HUDEP-2 (cell line): ENCODE measurements at regions not wholly inside any gene's neighbourhood (a gene's known extent, or its start where the extent isn't known, plus 50 kb on each side); places are given as distances from the start of the nearest gene placed in this dataset.
A peak's percentile ranks its signal among the peaks of the same experiment; 100 is the strongest.
"Not testable (repeated sequence)": the region's sequence is repeated elsewhere in the genome, so short reads cannot be mapped to it uniquely, and the experiment has no call there.

Experiments used
- DNase-seq, 76 experiments: peaks; one replicate each; lab custom pipeline; 2025; ENCODE audit not compliant: unreplicated experiment in 76 of 76; lab: John Stamatoyannopoulos, UW

DNA sequence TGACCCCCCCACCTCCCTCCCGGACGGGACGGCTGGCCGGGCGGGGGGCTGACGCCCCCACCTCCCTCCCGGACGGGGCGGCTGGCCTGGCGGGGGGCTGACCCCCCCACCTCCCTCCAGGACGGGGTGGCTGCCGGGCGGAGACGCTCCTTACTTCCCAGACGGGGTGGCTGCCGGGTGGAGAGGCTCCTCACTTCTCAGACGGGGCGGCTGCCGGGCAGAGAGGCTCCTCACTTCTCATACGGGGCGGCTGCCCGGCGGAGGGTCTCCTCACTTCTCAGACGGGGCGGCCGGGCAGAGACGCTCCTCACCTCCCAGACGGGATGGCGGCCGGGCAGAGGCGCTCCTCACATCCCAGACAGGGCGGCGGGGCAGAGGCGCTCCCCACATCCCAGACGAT is 84.7 kb downstream of the OR2B2 start:
- DNase-seq: not testable (repeated sequence)

DNA sequence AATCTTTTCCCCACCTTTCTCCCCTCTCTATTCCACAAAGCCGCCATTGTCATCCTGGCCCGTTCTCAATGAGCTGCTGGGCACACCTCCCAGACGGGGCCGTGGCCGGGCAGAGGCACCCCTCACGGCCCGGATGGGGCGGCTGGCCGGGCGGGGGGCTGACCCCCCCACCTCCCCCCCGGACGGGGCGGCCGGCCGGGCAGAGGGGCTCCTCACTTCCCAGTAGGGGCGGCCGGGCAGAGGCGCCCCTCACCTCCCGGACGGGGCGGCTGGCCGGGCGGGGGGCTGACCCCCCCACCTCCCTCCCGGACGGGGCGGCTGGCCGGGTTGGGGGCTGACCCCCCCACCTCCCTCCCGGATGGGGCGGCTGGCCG is 85.6 kb downstream of the OR2B2 start:
- DNase-seq: not testable (repeated sequence)

DNA sequence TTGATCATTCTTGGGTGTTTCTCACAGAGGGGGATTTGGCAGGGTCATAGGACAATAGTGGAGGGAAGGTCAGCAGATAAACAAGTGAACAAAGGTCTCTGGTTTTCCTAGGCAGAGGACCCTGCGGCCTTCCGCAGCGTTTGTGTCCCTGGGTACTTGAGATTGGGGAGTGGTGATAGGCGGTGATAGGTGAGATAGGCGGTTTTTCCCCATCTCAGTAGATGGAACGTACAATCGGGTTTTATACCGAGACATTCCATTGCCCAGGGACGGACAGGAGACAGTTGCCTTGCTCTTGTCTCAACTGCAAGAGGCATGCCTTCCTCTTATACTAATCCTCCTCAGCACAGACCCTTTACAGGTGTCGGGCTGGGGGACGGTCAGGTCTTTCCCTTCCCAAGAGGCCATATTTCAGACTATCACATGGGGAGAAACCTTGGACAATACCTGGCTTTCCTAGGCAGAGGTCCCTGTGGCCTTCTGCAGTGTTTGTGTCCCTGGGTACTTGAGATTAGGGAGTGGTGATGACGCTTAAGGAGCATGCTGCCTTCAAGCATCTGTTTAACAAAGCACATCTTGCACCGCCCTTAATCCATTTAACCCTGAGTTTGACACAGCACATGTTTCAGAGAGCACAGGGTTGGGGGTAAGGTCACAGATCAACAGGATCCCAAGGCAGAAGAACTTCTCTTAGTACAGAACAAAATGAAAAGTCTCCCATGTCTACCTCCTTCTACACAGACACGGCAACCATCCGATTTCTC is 86.2 kb downstream of the OR2B2 start:
- DNase-seq: peak in 5 of 76 experiments; percentile 20 to 53 (median 45)

DNA sequence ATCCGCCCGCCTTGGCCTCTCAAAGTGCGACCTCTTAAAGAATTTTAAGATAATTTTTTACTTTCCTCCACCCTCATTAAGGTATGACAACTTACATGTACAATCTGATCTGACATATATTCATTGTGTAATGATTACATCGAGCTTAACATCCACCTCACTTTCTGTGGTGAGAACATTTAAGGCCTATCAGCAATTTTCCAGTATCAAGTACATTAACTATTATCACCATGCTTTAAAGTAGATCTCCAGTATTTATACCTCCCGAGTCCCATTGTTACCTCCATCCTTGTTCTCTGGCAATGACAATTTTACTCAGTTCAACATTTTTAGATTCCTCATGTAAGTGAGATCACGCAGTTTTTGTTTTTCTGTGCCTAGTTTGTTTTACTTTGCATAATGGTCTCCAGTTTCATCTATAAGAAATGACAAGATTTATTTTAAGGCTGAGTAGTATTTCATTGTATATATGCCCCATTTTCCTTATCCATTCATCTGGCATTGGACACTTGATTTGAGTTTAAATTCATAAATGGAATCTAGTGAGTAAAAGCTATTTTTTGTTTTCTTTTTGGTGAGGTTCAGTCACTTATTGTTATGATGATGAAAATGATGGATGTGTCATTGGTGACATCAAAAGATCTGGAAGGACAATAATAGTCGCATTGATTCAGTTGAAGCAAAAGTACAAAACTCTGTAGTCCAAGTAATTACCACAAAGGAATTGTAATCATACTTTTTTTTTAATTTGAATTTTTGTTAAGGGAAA is 87.0 kb downstream of the OR2B2 start:
- DNase-seq: peak in 8 of 76 experiments; percentile 67 to 85 (median 80)

DNA sequence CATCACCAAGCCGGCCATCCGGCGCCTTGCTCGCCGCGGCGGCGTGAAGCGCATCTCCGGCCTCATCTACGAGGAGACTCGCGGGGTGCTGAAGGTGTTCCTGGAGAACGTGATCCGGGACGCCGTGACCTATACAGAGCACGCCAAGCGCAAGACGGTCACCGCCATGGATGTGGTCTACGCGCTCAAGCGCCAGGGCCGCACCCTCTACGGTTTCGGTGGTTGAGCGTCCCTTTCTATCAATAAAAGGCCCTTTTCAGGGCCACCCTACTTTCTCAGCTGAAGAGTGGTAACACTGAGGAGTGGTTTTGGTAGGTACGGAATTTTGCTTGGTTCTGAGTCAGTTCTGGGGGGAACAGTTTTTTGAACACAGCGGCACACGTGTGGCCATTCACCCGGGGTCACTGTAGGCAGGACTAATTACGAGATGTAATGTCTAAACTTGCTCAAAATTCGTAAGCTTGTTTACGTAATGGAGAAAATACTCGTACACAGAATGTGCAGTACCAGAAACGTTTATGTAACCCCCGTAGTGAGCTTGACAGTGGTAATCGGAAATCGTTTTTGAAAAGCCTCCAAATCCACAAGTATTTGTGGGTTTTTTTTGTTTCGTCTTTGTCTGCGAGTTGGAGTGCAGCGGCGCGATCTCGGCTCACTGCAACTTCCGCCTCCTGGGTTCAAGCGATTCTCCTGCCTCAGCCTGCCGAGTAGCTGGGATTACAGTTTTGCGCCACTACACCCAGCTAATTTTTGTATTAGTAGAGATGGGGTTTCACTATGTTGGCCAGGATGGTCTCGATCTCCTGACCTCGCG is 87.8 kb downstream of the OR2B2 start:
- peak in 53 of 76 experiments; percentile 46 to 93 (median 73) for DNase-seq

DNA sequence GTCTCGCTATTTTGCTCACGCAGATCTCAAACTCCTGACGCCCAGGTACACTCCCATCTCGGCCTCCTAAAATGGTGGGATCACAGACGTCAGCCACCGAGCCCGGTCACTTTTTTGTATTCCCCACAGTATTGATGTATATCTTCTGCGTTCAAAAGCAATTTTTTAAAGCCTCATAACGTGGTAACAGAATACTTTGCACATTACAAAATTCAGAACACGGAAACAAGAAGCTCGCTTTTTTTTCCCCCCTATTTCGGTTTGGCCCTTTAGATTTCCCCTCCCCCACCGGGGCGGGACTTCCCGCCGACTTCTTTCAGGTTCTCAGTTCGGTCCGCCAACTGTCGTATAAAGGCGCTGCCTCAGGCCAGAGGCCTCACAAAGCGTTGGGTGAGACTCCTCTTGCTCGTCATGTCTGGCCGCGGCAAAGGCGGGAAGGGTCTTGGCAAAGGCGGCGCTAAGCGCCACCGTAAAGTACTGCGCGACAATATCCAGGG is 88.4 kb downstream of the OR2B2 start:
- DNase-seq: peak in 64 of 76 experiments; percentile 61 to 97 (median 89)

DNA sequence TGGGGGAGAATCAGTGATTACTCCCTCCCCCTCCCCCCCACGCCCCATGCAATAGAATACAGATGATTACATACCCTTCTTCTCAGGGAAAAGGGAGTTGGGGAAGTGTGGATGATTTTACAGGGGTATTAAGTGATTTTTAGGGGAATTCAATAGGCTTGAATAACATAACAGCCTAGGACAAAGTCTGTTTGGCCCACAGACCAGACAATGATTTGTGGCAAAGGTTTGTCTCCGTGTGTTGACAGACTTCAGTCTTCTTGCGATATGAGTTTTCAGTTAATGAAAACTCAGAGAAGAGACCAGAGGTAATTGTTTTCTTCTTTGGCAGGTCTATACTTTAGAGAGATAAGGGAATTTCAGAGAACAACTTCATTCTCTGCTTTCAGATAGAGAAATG is 95.3 kb downstream of the OR2B2 start:
- DNase-seq: peak in 2 of 76 experiments; percentile 21 to 25

DNA sequence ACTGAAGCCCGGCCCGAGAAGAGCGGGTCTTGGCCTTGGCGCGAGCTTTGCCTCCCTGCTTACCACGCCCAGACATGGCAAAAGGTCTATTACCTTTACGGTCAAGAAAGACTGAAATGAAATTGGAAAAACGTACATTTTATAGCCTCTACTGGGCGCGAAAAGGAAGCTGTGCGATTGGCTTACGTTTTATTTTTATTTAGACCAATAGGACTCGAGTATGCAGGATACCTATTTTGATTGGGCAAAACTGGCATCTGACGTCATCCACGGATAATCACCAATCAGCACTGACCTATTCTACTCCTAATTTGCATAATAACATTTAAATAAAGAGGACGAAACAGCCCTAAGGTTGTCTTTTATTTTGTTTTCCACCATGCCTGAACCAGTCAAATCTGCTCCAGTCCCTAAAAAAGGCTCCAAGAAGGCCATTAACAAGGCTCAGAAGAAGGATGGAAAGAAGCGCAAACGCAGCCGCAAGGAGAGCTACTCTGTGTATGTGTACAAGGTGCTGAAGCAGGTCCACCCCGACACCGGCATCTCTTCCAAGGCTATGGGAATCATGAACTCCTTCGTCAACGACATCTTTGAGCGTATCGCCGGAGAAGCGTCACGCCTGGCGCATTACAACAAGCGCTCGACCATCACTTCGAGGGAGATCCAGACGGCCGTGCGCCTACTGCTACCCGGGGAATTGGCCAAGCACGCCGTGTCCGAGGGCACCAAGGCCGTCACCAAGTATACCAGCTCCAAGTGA is 97.4 kb downstream of the OR2B2 start:
- peak in 69 of 76 experiments; percentile 78 to 99 (median 93) for DNase-seq

DNA sequence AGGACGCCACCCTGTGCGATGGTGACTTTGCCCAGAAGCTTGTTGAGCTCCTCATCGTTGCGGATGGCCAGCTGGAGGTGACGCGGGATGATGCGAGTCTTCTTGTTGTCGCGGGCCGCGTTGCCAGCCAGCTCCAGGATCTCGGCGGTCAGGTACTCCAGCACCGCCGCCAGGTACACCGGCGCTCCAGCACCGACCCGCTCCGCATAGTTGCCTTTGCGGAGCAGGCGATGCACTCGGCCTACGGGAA is 97.9 kb downstream of the OR2B2 start:
- DNase-seq: not testable (repeated sequence)

DNA sequence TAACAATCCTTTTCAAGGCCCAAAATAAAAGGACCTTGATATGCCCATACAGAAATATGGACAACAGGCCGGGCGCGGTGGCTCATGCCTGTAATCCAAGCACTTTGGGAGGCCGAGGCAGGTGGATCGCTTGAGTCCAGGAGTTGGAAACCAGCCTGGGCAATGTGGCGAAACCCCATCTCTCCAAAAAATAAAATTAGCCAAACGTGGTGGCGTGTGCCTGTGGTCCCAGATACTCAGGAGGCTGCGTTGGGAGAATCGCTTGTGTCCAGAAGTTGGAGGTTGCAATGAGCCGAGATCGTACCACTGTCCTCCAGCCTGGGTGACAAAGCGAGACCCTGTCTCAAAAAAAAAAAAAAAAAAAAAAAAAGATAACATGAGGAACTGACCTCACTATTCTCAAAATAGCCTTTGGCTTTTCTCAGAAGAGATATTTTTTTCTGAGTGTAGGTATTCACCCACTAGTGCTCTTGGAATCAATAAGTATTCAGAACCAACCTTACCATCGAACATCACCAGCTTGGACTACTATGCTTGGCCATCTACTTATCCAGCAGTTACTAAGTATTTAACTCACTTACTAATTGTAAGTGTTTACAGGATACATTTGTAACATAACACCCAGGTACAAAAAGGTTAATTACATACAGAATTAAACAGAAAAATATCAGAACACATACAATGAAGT is 99.2 kb downstream of the OR2B2 start:
- peak in 14 of 76 experiments; percentile 26 to 72 (median 58) for DNase-seq

DNA sequence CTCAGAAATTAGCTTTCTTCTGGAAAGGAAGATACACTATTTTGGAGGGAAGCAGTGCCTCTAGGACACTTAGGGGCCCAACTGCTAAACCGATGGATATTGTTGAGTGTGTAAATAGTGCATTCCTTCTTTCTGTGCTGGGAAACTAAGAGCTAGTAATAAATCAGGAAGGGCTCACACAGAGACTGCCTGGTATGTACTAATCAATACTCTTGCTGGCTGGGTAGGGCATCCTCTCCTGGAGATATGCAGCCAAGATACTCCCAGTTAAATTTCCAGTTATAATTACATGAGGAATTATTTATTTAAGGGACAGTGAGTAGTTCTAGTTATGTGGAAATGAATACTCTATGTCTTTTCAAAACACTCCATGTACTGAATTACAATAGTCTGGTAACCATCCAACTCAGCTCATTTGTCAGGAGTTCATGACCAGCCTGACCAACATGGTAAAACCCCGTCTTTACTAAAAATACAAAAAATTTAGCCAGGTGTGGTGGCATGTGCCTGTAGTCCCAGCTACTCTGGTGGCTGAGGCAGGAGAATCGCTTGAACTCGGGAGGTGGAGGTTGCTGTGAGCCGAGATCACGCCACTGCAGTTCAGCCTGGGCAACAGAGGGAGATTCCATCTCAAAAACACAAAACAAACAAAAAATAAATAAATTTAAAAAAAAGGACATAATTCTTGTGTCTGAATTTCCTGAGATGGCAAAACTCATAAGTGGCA is 100.0 kb downstream of the OR2B2 start:
- peak in 6 of 76 experiments; percentile 36 to 72 (median 60) for DNase-seq

DNA sequence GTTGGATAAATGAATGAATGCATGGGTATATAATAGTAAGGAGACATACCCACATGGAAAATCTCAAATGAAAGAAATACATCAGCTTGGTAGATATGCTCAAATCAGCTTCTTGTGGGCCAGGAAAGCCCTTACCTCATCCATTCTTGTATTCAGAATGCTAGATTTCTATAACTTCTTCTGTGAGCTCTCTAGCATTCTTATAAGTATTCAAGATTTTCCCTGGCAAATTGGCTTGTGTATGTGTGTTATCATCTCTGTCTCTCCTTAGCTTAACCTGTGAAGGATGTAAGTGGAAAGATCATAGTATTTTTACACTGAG is 100.8 kb downstream of the OR2B2 start:
- peak in 9 of 76 experiments; percentile 22 to 80 (median 64) for DNase-seq

DNA sequence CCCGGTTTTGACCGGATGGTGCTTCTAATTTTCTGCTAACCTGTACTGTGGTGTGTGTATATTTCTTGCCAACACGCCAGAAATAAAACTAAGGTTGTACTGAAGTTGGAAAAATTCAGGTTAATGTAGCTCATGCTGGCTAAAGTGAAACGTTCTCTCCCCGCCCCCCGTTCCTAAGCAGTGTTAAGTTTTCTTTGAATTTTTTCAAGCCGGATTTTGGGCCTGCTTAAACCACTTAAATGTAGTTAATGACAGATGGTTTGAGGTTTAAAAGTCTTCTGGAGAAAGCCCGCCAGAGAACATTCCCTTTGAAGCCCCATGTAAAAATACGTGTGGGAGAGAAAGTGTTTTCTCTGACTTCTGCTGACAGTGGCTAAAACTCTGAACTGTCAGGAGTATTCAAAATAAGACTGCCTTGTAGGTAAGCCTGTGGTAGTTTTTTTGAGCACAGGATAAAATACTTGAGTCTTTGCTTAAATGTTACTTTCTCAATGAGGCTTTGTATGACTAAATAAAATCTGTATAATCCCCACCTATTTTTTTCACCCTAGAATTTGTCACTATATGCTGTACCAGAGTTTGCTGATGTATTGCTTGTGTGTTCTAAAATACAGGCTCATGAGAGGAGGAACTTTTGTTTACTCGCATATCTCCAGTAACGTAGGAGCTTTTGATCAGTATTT is 101.3 kb downstream of the OR2B2 start:
- peak in 32 of 76 experiments; percentile 26 to 88 (median 68) for DNase-seq

DNA sequence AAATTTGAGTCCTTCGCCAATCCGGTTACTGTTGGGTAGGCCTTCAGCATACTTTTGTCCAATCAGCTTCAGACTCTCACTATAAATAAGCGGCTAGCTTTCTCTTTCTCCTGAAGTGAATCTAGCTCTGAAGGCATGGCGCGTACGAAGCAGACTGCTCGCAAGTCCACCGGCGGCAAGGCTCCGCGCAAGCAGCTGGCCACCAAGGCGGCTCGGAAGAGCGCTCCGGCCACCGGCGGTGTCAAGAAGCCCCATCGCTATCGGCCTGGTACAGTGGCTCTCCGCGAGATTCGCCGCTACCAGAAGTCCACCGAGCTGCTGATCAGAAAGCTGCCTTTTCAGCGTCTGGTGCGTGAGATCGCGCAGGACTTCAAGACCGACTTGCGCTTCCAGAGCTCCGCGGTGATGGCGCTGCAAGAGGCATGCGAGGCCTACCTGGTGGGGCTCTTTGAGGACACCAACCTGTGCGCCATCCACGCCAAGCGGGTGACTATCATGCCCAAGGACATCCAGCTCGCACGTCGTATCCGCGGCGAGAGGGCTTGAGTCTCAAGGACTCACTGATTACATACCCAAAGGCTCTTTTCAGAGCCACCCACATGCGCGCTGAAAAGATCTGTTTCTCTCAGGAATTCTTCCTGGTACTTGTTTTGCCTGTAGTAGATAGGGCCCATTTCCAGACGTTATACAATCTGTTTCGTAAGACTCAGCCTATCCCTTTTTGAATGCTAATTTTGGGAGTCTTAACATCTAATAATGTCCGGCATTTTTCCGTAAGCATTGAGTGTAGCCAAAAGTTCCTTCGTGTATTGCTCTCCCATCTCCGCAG is 102.0 kb downstream of the OR2B2 start:
- peak in 69 of 76 experiments; percentile 72 to 99 (median 94) for DNase-seq

DNA sequence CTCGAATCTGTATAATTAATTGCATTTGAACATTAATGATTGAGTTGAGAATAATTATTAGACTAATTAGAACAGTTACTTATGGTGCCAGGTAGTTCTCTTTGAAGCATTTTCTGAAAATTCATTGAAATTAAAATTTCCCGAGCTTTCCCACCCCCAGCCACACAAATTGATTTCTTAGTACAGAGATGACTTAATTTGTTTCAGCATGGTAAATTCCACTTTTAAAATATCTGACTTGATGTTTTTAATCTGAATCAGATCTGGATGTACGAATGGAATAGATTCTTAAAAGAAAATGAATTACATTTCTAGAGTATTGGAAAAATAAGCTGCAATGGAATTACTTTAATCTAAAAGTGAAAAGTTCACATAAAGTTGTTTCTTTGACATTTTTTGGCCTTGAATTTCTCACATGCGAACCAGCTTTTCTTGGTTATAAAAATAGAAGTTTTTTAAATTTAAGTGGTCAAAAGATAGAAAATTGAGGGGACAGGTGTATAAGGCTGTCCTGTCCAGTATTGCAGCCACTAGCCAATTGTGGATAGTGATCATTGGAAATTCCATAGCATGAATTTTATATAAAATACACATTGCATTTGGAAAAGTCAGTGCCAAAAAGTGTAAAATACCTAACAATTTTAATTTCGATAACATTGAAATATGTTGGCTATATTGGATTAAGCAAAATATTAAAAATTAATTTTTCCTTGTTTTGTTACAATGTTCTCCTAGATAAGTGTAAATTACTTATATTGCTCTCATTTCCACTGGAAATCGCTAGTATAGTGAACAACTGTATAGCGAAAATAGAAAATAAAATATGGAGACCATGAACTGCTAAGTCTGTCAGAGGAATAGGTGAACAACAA is 102.9 kb downstream of the OR2B2 start:
- DNase-seq: peak in 8 of 76 experiments; percentile 54 to 83 (median 68)

DNA sequence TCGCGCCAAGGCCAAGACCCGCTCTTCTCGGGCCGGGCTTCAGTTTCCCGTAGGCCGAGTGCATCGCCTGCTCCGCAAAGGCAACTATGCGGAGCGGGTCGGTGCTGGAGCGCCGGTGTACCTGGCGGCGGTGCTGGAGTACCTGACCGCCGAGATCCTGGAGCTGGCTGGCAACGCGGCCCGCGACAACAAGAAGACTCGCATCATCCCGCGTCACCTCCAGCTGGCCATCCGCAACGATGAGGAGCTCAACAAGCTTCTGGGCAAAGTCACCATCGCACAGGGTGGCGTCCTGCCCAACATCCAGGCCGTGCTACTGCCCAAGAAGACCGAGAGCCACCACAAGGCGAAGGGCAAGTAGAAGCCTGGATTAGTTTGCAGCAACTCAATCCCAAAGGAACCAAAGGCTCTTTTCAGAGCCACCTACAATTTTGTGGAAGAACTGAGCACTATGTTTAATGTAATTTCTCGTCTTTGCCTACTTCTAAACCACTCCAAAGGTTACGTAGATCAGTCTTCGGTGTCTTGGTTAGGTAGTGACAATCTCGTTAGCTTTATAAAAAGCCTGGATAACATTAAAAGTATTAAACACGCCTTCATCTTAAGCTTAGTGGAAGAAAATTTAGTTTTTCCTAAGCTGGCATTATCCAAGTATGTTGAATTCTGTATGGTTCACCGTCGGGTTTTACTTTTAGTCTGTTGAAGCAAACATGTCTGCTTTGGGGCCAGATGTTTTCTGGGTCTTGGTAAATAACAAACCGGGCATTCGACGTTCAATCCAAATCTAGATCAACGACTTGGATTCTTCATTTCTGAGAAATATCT is 103.7 kb downstream of the OR2B2 start:
- DNase-seq: peak in 55 of 76 experiments; percentile 30 to 91 (median 70)
